ENCODE measurements at regions not wholly inside any gene's neighbourhood (a gene's known extent, or its start where the extent isn't known, plus 50 kb on each side); places are given as distances from the start of the nearest gene placed in this dataset.

- no peak for DNase-seq (ENCODE audit: insufficient read length, low spot score)
- no peak for TF ChIP-seq POLR2A (IDR thresholded peaks at IDR 0.05; ENCODE audit: low read depth, low read length)
- FAIRE-seq: no peak
Observed at GRCh38 chr1:5562769-5563168, 429.5 kb downstream of the NPHP4 start.

GRCh38 chr1:5562331-5562730 is 429.9 kb downstream of the NPHP4 start:
- TF ChIP-seq POLR2A (IDR thresholded peaks at IDR 0.05; ENCODE audit: low read depth, low read length): no peak
- no peak for DNase-seq (ENCODE audit: insufficient read length, low spot score)
- no peak for FAIRE-seq

GRCh38 chr1:5559078-5559477 is 433.1 kb downstream of the NPHP4 start:
- no peak for DNase-seq (ENCODE audit: insufficient read length, low spot score)
- FAIRE-seq: no peak
- TF ChIP-seq POLR2A (IDR thresholded peaks at IDR 0.05; ENCODE audit: low read depth, low read length): no peak

- no peak for FAIRE-seq
- TF ChIP-seq POLR2A (IDR thresholded peaks at IDR 0.05; ENCODE audit: low read depth, low read length): no peak
Observed at GRCh38 chr1:5555853-5556252, 436.4 kb downstream of the NPHP4 start.

GRCh38 chr1:5554784-5555183 is 437.4 kb downstream of the NPHP4 start:
- FAIRE-seq (no peak), DNase-seq (ENCODE audit: insufficient read length, low spot score) (no peak)

More at GRCh38 chr1:5555853-5556252, 436.4 kb downstream of the NPHP4 start:
- DNase-seq (ENCODE audit: insufficient read length, low spot score): no peak

GRCh38 chr1:5554111-5554510 is 438.1 kb downstream of the NPHP4 start:
- DNase-seq (ENCODE audit: insufficient read length, low spot score): no peak
- no peak for FAIRE-seq
- TF ChIP-seq POLR2A (IDR thresholded peaks at IDR 0.05; ENCODE audit: low read depth, low read length): no peak

More at GRCh38 chr1:5554784-5555183, 437.4 kb downstream of the NPHP4 start:
- TF ChIP-seq POLR2A (IDR thresholded peaks at IDR 0.05; ENCODE audit: low read depth, low read length): no peak

GRCh38 chr1:5552787-5553484 is 439.3 kb downstream of the NPHP4 start:
- DNase-seq (ENCODE audit: insufficient read length, low spot score): no peak
- TF ChIP-seq POLR2A (IDR thresholded peaks at IDR 0.05; ENCODE audit: low read depth, low read length): no peak
- FAIRE-seq: no peak

GRCh38 chr1:5551274-5551975 is 440.8 kb downstream of the NPHP4 start:
- TF ChIP-seq POLR2A (IDR thresholded peaks at IDR 0.05; ENCODE audit: low read depth, low read length): no peak
- no peak for FAIRE-seq
- DNase-seq (ENCODE audit: insufficient read length, low spot score): no peak

- no peak for FAIRE-seq
- TF ChIP-seq POLR2A (IDR thresholded peaks at IDR 0.05; ENCODE audit: low read depth, low read length): no peak
- no peak for DNase-seq (ENCODE audit: insufficient read length, low spot score)
Observed at GRCh38 chr1:5548266-5548665, 444.0 kb downstream of the NPHP4 start.

- DNase-seq (ENCODE audit: insufficient read length, low spot score) (no peak), FAIRE-seq (no peak)
- TF ChIP-seq POLR2A (IDR thresholded peaks at IDR 0.05; ENCODE audit: low read depth, low read length): no peak
Observed at GRCh38 chr1:5543235-5543634, 449.0 kb downstream of the NPHP4 start.

- TF ChIP-seq POLR2A (IDR thresholded peaks at IDR 0.05; ENCODE audit: low read depth, low read length): no peak
Observed at GRCh38 chr1:5532811-5533210, 459.4 kb downstream of the NPHP4 start.

GRCh38 chr1:5526822-5527551 is 465.2 kb downstream of the NPHP4 start:
- no peak for FAIRE-seq
- DNase-seq (ENCODE audit: insufficient read length, low spot score): no peak
- TF ChIP-seq POLR2A (IDR thresholded peaks at IDR 0.05; ENCODE audit: low read depth, low read length): no peak

More at GRCh38 chr1:5532811-5533210, 459.4 kb downstream of the NPHP4 start:
- FAIRE-seq (no peak), DNase-seq (ENCODE audit: insufficient read length, low spot score) (no peak)

- DNase-seq (ENCODE audit: insufficient read length, low spot score): no peak
- no peak for TF ChIP-seq POLR2A (IDR thresholded peaks at IDR 0.05; ENCODE audit: low read depth, low read length)
- no peak for FAIRE-seq
Observed at GRCh38 chr1:5526385-5526750, 465.9 kb downstream of the NPHP4 start.

- FAIRE-seq (no peak), DNase-seq (ENCODE audit: insufficient read length, low spot score) (no peak)
- TF ChIP-seq POLR2A (IDR thresholded peaks at IDR 0.05; ENCODE audit: low read depth, low read length): no peak
Observed at GRCh38 chr1:5525597-5526384, 466.4 kb downstream of the NPHP4 start.
